ENCODE measurements at regions not wholly inside any gene's neighbourhood (a gene's known extent, or its start where the extent isn't known, plus 50 kb on each side); places are given as distances from the start of the nearest gene placed in this dataset.

DNA sequence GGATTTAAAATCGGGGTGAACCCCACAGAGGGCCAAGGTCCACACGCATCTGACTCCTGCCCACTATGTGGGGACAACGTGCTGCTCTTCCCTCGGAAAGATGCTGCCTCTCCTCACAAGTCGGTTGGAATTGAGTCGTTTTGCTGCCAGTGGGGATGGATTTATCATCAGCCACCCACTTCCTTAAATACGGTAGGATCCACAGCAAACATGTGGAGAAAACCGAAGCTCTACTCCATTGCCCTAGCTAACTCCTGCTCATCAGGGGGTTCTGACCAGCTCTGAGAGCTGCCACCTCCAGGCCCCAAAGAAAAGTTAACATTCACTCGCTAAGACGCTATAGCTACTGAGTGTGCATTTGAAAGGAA is 80.9 kb downstream of the CHRNA1 start:
- TF ChIP-seq, protein P1, sequence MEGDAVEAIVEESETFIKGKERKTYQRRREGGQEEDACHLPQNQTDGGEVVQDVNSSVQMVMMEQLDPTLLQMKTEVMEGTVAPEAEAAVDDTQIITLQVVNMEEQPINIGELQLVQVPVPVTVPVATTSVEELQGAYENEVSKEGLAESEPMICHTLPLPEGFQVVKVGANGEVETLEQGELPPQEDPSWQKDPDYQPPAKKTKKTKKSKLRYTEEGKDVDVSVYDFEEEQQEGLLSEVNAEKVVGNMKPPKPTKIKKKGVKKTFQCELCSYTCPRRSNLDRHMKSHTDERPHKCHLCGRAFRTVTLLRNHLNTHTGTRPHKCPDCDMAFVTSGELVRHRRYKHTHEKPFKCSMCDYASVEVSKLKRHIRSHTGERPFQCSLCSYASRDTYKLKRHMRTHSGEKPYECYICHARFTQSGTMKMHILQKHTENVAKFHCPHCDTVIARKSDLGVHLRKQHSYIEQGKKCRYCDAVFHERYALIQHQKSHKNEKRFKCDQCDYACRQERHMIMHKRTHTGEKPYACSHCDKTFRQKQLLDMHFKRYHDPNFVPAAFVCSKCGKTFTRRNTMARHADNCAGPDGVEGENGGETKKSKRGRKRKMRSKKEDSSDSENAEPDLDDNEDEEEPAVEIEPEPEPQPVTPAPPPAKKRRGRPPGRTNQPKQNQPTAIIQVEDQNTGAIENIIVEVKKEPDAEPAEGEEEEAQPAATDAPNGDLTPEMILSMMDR (IDR thresholded peaks at IDR 0.05), result no peak
- TF ChIP-seq ZFX (IDR thresholded peaks at IDR 0.05; ENCODE audit: borderline replicate concordance), result no peak
